ENCODE measurements at regions not wholly inside any gene's neighbourhood (a gene's known extent, or its start where the extent isn't known, plus 50 kb on each side); places are given as distances from the start of the nearest gene placed in this dataset.

DNA sequence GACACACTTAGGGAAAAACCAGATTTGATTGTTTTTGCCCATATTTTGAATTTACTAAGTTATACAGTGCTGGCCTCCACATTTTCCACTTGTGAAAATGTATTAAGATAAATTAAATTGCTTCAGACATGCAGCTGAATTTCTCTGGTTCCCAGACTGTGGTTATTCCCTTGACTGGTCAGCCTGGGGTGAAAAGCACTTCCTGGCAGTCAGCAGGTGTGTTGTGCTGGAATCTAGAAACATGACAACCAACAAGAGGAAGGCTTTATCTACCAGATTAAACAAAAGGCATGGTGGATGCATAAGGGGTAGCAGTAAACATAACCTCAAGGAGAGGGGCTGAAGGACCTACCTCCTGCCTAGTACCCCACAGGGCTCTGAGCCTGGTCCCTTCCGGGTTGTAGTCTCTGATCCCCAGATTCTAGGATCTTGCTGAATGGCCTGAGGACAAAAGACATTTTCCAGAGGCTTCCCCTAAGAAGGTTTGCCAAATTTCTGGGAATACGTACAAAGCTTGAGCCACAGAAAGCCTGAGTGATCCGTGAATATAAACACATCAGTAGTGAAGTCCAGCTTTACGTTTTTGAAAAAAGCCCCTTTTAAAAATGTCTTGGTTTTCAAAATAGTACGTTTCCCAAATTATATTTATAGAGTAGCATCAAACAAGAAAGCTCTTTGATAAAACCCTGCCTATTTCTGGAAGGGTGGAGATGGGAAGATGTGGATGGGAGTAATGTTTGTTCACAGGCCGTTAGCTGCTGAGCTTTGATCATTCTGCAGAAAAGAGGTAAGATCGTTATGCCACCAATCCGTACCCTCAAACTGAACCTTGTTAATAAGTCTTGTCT is 133.4 kb downstream of the LACC1 start:
- no peak overlapping the region for H3K4me2 ChIP-seq (replicated peaks; ENCODE audit: extremely low read depth, low read length, poor library complexity, severe bottlenecking)
- H3K4me3 Mint-ChIP-seq = no peak overlapping the region
- no peak overlapping the region for H3K27ac ChIP-seq (ENCODE audit: low read depth in 1 of 2, low read length in 2 of 2)
- H3K4me1 Mint-ChIP-seq = peaks cover 8% of the 10 kb centered on the region
- peaks cover 0 to 3% (median 0%) of the 10 kb centered on the region in 7 donors for H3K9me3 Mint-ChIP-seq
- no peak overlapping the region for H2AFZ ChIP-seq (ENCODE audit: insufficient read depth, low read depth, low read length, poor library complexity, severe bottlenecking)
- H3K36me3 ChIP-seq (replicated peaks in 1 of 2; ENCODE audit: control insufficient read depth in 1 of 2, insufficient read depth in 2 of 2, low read length in 2 of 2) = no peaks in the 10 kb centered on the region
- H3K27ac Mint-ChIP-seq = no peak overlapping the region
- H3K9ac ChIP-seq (ENCODE audit: insufficient read depth, low read length, poor library complexity, severe bottlenecking) = no peak overlapping the region
- H3K4me3 ChIP-seq (replicated peaks in 1 of 3; ENCODE audit: low read depth in 2 of 3, low read length in 3 of 3) = no peak overlapping the region
- no peak for DNase-seq
- H3K27me3 ChIP-seq (ENCODE audit: control insufficient read depth in 2 of 2, insufficient read depth in 2 of 2, low read length in 2 of 2) = no peaks in the 10 kb centered on the region
- TF ChIP-seq, protein P1, sequence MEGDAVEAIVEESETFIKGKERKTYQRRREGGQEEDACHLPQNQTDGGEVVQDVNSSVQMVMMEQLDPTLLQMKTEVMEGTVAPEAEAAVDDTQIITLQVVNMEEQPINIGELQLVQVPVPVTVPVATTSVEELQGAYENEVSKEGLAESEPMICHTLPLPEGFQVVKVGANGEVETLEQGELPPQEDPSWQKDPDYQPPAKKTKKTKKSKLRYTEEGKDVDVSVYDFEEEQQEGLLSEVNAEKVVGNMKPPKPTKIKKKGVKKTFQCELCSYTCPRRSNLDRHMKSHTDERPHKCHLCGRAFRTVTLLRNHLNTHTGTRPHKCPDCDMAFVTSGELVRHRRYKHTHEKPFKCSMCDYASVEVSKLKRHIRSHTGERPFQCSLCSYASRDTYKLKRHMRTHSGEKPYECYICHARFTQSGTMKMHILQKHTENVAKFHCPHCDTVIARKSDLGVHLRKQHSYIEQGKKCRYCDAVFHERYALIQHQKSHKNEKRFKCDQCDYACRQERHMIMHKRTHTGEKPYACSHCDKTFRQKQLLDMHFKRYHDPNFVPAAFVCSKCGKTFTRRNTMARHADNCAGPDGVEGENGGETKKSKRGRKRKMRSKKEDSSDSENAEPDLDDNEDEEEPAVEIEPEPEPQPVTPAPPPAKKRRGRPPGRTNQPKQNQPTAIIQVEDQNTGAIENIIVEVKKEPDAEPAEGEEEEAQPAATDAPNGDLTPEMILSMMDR (IDR thresholded peaks at IDR 0.05) = no peak
- H3K36me3 Mint-ChIP-seq = no peaks in the 10 kb centered on the region
- H3K27me3 Mint-ChIP-seq (ENCODE audit: low read depth in 3 of 3) = peaks cover 0 to 3% (median 2%) of the 10 kb centered on the region in 3 donors
- no peaks in the 10 kb centered on the region for H3K79me2 ChIP-seq (ENCODE audit: insufficient read depth, low read length)
- no peaks in the 10 kb centered on the region for H3K9me3 ChIP-seq (replicated peaks in 1 of 2; ENCODE audit: control insufficient read depth in 1 of 2, insufficient read depth in 1 of 2, low read length in 2 of 2)
- H3K4me1 ChIP-seq (ENCODE audit: control insufficient read depth in 1 of 2, insufficient read depth in 2 of 2, low read length in 2 of 2) = no peaks in the 10 kb centered on the region
- WGBS (ENCODE audit: insufficient coverage) = 90% methylated on average over 3 of the region's 8 CpGs
- intact Hi-C loops (cut with micrococcal nuclease) = no loop called here
- no peaks in the 10 kb centered on the region for H4K20me1 ChIP-seq (ENCODE audit: insufficient read depth, low read length)

DNA sequence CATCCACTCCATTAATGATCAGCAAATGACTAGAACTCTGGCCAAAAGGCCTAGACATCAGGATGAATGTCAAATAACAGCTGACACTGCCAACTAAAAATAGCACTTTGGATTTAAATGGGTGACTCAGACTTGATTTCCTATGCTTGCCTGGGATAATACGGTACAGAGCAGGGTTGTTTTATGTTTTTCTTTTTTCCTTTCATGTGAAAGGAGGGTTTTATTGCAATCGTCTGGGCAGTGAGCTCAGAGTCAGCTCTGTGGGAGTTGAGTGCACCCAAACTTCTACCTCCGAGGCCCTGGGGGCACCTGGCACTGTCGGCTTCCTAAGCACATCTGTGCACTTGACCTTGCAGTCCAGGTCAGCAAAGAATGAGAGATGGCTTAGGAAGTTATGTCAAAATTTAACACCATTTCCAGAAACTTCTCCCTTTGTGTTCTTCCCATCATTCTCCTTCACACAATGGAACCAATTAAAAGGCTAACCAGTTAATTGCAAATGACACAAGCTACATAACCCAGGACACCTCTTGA is 134.1 kb downstream of the LACC1 start:
- H3K27me3 Mint-ChIP-seq (ENCODE audit: low read depth in 3 of 3) = peaks cover 0 to 4% (median 4%) of the 10 kb centered on the region in 3 donors
- TF ChIP-seq, protein P1 (IDR thresholded peaks at IDR 0.05) = no peak
- no peak for DNase-seq
- H3K4me1 Mint-ChIP-seq = peaks cover 12% of the 10 kb centered on the region
- Histone ChIP-seq H3K27me3 (ENCODE audit: control insufficient read depth in 2 of 2, insufficient read depth in 2 of 2, low read length in 2 of 2) (no peaks in the 10 kb centered on the region), H3K9me3 (replicated peaks in 1 of 2; ENCODE audit: control insufficient read depth in 1 of 2, insufficient read depth in 1 of 2, low read length in 2 of 2) (no peaks in the 10 kb centered on the region), H3K4me3 (replicated peaks in 1 of 3; ENCODE audit: low read depth in 2 of 3, low read length in 3 of 3) (no peak overlapping the region), H3K9ac (ENCODE audit: insufficient read depth, low read length, poor library complexity, severe bottlenecking) (no peak overlapping the region), H4K20me1 (ENCODE audit: insufficient read depth, low read length) (no peaks in the 10 kb centered on the region), H3K27ac (ENCODE audit: low read depth in 1 of 2, low read length in 2 of 2) (no peak overlapping the region), H3K79me2 (ENCODE audit: insufficient read depth, low read length) (no peaks in the 10 kb centered on the region), H3K4me1 (ENCODE audit: control insufficient read depth in 1 of 2, insufficient read depth in 2 of 2, low read length in 2 of 2) (no peaks in the 10 kb centered on the region), H3K4me2 (replicated peaks; ENCODE audit: extremely low read depth, low read length, poor library complexity, severe bottlenecking) (no peak overlapping the region), H2AFZ (ENCODE audit: insufficient read depth, low read depth, low read length, poor library complexity, severe bottlenecking) (no peak overlapping the region), H3K36me3 (replicated peaks in 1 of 2; ENCODE audit: control insufficient read depth in 1 of 2, insufficient read depth in 2 of 2, low read length in 2 of 2) (no peaks in the 10 kb centered on the region)
- no peak overlapping the region for H3K4me3 Mint-ChIP-seq
- no peaks in the 10 kb centered on the region for H3K36me3 Mint-ChIP-seq
- intact Hi-C loops (cut with micrococcal nuclease) = no loop called here
- H3K27ac Mint-ChIP-seq = no peak overlapping the region
- no CpG with 5 or more reads among the region's 4 CpGs for WGBS (ENCODE audit: insufficient coverage)
- peaks cover 0 to 3% (median 0%) of the 10 kb centered on the region in 7 donors for H3K9me3 Mint-ChIP-seq
